GM12892 (cell line): ENCODE measurements at regions not wholly inside any gene's neighbourhood (a gene's known extent, or its start where the extent isn't known, plus 50 kb on each side); places are given as distances from the start of the nearest gene placed in this dataset.

Experiments used
- POLR2A ChIP-seq: IDR thresholded peaks from 2 replicates; pipeline ENCODE4 v1.6.1; 2011; ENCODE audit warnings: low read depth, low read length, control low read depth
- POLR2AphosphoS5 ChIP-seq: IDR thresholded peaks from 2 replicates; pipeline ENCODE4 v1.6.1; 2011; ENCODE audit warnings: low read depth, low read length, control low read depth
- TAF1 ChIP-seq: IDR thresholded peaks from 2 replicates; pipeline ENCODE4 v1.6.1; 2011; ENCODE audit warnings: low read depth, mild to moderate bottlenecking, control low read depth, low read length, borderline replicate concordance

DNA sequence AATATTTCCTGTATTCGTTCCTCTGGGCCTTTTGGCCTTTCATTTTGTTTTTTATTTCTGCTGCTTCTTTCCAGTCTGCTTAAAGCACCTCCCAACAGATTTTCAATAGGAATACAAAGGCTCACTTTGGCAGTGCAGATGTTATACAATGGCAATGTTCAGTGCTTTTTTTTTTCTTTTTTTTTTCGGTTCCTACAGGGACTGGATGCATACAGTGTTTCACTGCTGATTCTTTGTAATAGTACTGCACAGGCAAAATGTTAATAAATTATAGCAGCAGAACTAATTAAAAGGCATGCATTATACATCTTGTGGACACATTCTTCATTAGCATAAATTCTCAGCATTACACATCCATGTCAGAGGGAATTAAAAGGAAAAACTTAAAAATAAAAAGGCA lies 356.6 kb upstream of the C9orf72 start:
- TF ChIP-seq POLR2A (no peak), POLR2AphosphoS5 (no peak), TAF1 (no peak)
